ENCODE measurements at regions not wholly inside any gene's neighbourhood (a gene's known extent, or its start where the extent isn't known, plus 50 kb on each side); places are given as distances from the start of the nearest gene placed in this dataset.

DNA sequence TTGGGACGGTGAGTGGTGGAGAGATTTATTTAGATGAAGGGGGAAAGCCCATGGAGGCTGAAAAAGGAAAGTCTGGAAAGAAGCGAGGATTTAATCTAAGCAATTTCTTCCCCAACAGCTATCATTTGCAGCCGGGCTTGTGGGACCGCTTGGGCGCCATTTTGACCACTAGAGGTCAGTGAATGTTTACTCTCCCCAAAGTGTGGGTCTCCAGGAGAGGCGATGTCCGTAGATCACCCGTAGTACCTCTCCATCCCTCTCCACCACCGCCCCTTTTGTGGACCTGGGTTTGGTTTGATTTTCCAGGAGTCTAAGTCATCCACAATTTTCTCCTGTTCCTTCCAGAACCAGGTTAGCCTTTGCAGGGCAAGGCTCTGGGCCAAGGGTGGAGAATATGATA lies 91.2 kb upstream of the PARP11 start:
- no peak for DNase-seq (ENCODE audit: low read depth, low spot score)

DNA sequence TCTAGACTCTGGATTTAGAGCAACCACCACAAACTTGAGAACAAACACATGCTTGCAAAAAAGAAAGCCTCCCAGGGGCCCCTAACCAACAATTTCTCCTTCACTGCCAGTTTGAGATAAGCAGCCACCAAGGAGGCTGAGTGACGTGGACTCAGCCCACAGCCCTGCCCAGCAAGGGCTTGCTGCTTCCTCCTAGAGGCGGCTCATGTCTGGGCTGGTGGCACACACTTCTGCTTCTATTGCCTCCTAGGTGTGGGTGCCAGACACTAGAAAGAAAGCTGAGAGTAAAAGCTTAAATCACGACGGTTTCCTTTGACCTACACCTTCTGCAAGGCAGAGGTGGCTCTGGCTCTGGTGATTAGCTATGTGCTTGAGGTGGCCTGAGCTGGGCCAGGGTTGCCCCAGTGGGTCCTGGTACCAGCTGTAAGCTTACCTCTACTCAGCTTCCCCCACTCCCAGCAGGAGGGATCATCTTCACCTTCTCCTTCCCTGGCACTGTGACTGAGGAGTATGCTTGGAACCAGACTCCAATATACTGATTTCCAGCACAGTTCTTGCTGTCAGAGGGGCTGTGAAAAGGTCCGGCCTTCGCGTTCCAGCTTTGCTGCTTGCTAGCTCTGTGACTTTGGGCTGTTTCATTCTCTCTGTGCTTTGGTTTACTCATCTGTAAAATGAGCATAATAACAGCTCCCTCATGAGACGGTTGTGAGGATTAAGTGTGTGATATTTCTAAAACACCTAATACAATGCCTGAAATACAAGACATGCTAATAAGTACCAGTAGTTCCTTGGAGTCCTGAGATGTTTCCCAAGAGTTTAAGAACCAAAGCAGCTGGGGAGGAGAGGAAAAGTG lies 89.7 kb upstream of the PARP11 start:
- no peak for DNase-seq (ENCODE audit: low read depth, low spot score)

DNA sequence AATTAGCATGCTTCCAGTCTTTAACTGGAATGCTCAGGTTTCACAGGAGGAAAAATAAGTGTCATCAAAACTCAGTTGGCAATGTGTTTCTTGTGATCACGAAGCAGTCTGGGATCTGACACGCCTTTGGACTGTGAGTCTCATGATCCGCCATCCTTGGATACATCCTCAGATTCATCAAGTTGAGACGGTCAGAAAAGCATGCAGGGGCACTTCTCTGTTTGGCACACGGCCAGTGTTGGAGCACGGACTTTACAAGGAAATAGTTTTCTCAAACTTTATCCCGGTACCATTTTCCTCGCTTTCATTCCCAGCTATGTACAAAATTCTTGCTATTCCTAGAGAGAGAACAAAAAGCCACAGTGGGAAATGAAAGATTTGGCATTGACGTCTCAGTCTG lies 88.4 kb upstream of the PARP11 start:
- DNase-seq (ENCODE audit: low read depth, low spot score): no peak

DNA sequence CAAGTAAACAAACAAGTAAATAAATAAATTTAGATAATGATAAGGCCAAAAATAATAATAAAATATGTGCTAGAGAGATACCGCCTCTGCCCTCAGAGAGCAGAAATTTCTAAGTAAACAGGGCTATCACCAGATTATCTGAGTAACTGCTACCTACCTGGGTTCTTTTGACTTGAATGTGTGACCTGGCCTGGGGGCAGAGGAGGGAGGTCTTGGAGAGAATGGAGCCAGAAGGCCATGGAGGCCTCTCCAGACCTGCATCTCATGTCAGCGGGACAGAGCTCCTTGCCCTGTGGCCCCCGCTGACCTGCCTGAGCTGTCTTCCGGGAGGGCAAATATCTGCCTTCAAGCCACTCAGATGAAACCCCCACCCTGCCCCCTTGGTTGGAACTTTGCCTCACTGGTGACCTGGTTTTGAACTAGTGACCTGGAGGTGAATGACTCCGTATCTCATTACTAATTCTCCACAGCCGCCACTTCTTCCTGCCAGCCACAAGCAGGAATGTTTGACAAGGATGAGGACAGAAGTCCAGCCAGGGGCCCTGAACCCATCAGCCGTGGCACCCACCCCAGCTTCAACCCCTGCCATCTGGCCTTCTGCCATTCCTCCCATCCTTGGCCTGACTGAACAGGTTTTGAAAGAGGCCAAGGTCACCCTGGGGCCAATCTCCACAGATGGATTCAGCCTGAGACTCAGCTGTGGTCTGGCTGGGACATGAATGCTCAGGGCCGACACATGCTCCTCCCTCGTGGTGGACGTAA lies 86.8 kb upstream of the PARP11 start:
- no peak for DNase-seq (ENCODE audit: low read depth, low spot score)

DNA sequence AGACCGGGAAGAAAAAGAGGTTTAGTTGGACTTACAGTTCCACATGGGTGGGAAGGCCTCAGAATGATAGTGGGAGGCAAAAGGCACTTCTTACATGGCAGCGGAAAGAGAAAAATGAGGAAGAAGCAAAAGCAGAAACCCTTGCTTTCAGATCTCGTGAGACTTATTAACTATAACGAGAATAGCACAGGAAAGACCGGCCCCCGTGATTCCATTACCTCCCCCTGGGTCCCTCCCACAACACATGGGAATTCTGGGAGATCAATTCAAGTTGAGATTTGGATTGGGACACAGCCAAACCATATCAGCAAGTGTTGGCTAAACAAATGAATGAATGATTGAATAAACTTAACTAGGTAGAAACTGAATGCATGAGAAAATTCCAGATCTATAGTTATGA lies 85.3 kb upstream of the PARP11 start:
- no peak for DNase-seq (ENCODE audit: low read depth, low spot score)

DNA sequence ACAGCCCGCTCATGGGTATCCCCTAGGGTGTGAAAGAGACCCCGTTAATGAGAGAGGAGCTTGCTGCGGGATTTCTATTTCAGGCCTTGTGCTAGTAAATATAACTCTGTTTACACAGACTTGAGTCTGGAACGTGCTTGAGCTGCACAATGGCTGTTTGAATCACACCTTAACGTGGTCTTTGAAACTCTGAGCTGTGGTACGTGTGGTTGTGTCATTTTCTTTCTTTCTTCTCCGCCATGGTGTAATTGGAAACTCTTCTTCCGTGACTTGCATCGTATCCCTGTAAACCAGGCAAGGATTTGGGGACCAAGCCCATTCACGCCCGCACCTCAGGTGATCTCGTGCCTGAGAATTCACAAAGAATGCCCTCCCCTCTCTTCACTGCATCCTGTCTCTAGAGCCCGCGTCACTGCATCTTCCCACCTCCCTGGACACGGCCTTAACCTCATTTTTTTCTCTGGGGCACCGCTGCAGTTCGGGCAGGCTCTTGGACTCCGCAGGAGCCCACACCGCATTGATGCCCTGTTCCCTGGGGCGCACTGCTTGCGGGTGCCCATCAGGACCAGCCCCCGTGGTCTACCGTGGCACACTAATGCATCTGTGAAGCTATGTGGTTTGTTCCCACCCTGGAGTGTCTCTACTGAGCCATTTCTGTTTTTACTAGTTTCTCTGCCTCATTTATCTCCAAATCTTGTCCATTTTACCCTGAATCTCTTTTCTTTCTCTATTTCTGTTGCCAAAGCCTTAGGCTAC lies 78.4 kb upstream of the PARP11 start:
- DNase-seq (ENCODE audit: low read depth, low spot score): no peak

DNA sequence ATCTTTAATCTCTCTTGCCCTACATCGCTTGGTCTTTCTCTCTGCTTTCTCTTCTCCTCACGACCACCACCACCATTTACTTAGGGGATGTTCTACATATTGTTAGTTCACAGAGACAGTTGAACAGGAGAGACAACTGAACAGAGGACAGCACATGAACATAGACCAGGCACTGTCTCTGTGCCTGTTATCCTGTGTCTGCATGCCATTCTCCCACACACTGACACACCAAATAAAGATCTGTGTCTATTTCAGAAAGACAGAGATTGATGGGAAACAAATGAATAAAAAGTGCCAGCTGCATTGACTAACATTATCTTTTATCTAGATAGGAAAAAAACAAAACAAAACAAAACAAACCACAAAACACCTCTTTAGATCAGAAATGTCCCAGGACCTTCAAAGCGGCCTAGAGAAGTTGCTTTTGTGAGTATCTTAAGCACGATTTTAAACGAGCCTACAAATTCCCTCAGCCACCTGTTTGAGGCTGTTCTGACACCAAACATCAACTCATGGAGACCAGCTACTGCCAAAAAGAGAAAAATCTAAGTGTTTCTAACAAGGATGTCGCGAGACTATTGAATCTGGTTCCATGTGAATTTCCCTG lies 77.6 kb upstream of the PARP11 start:
- no peak for DNase-seq (ENCODE audit: low read depth, low spot score)

DNA sequence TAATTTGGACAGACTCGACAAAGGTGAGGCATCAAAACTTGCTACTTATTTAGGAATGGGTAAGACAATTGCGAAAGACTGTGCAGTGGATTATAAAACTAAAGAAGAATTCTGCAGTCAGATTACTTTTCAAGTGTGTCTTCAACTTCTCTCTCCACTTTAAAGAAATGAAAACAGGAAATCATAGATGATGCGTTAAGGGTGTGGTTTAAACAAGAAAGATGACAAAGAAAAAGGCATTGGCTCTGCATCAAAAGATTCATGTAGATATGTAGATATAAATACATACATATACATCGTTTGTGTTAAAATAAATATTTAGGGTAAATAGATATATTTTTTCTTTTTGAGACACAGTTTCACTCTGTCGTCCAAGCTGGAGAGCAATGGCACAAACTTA lies 74.6 kb upstream of the PARP11 start:
- DNase-seq (ENCODE audit: low read depth, low spot score): no peak

DNA sequence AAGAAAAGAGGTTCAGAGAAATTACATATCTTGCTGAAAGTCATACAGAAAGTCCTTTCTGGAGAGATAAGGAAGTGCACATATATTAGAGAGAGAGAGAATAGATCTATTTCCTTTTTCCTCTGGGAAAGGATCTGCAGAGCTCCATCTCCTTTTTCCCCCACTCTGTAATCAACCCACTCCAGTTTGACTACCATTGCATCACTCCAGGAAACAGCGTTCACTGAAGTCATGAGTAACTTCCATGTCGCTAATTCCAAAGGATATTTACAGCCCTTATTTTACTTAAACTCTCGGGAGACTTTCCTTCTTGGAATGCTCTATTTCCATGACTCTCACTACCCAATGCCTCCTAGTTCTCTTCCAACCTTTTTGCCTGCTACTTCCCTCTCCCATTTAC lies 72.5 kb upstream of the PARP11 start:
- DNase-seq (ENCODE audit: low read depth, low spot score): no peak

DNA sequence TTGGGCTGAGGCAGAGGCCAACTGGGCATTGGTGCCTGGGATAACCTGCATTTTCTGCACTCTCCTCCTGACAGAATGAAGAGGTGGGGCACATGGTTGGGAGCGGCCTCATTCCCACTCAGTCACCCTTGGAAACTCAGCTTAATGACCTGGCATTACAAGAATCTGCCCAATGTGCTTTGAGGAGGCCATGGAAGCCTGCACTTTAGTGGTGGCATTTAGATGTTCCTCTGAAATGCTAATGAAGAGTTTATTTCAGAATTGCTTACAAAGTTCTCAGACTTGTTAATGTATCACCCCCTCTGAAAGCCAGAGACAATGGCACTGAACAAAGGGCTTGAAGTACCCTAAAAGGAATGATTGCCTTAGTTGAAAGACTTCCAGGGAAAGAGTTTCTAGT lies 71.4 kb upstream of the PARP11 start:
- no peak for DNase-seq (ENCODE audit: low read depth, low spot score)

DNA sequence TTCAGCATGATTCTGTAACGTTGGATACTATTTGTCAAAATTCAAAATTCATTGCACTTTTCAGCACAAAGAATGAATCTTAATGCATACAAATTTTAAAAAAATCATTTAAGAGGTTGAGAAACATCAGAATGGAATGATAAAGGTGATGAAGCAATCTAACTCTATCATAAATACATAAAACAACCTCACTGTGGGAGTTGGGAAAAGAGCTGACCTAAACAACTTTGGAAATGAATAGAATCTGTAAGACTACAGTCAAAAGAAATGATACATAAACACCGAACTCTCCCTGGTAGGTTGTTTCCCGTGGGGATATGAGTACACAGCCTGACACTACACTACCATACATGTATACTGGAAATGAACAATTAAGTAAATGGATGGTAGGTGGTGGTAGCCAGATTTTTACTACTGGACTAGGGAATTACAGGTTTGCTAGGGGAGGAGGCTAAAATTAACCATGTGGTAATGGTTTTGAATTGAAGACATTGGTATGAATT lies 64.9 kb upstream of the PARP11 start:
- no peak for DNase-seq (ENCODE audit: low read depth, low spot score)

DNA sequence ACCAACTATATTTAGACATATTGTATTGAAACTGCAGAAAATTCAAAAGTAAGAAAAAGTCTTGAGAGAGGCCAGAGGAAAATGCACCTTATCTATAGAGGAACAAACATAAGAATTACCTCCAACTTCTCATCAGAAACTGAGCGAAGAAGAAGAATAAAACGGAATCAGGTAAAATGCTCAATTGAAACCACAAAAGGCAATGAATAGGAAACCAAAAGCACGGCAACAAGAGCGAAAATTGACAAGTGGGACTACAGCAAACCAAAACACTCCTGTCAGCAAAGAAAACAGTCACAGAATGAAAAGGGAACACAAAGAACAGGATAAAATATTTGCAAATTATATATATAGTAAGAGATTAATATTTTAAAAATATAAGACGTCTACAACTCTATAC lies 61.9 kb upstream of the PARP11 start:
- no peak for DNase-seq (ENCODE audit: low read depth, low spot score)

DNA sequence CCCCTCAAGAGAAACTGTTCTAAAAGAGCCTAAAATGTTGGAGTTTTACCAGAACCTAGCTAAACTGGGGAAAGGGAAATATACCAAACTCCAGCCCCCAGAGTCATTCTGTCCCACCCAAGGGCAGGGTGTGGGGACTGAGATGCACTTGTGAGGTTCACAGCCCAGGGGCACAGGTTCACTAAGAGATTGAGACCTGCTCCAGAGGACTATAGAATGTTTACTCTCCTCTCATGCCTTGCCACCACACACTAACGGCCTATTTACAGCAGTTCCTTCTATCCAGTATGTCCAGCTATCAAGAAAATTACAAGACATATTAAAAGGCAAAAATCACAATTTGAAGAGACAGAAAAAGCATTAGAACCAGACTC lies 60.6 kb upstream of the PARP11 start:
- DNase-seq (ENCODE audit: low read depth, low spot score): no peak

DNA sequence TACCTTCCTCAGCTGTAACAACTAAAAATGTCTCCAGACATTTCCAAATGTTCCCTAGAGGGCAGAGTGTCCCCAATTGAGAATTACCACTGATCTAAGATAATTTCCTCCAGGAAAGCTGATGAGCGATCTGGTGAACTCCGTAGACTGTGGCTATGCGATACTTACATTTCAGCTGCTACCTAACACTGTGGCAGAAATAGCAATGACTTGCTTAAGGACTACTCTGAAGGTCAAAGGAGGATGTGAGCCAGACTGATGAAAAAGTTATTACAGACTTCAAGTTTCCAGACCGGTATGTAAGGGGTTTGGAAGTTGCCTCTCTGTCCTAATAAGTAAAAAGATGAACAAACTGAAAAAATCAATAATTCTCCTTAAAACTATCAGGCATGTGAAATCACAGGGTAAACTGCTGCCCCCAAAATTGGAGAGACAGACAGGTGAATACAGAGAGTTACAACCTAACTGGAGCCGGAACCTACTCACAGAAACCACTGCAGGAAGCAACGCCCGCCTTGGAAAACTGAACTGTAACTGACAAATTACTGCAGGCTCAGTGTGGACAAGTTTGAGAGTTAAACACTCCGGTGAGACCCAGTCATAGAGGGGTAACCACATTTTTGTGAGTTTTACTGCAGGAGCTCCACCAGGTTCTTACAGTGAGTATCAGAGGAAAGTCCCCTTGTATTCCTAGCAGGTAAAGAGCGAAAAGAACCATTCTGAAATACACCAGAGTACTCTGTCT lies 60.0 kb upstream of the PARP11 start:
- no peak for DNase-seq (ENCODE audit: low read depth, low spot score)

DNA sequence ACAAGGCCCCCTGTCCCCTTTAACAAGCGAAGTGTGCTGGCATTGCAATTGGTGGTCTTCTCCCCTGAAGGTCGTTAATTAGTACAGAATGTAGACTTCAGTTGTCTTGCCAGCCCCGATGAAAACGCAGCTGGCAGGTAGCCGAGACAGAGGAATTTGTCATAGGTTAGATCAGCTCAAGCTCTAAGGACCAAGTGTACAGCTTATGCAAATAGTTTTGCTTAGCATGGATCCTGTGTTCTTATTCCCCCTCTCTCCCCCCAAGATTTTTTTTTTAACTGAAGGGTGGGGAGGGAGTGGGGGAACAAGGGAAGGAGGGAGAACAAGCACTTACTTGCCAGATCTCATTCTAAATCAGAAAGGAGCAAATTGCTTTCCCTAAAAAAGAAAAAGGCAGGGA lies 58.6 kb upstream of the PARP11 start:
- no peak for DNase-seq (ENCODE audit: low read depth, low spot score)

DNA sequence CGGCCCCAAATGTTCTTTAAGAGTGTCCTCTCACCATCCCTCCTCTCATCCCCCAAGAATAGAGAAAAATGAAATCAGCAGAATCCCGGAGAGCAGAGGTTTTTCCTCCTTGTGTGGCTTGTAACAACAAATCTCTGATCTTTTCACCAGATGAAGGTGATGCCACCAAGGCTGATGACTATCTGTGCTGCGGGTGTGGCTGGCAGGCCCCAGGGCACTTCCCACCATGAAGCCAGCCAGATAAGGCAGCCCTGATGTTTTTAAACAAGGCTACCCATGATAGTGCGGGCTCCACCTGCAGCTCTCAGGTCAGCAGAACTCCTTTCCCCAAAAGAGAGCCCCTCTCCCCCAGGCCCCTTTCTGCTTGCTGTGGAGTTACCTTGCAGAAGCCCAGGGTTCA lies 58.0 kb upstream of the PARP11 start:
- DNase-seq (ENCODE audit: low read depth, low spot score): no peak

DNA sequence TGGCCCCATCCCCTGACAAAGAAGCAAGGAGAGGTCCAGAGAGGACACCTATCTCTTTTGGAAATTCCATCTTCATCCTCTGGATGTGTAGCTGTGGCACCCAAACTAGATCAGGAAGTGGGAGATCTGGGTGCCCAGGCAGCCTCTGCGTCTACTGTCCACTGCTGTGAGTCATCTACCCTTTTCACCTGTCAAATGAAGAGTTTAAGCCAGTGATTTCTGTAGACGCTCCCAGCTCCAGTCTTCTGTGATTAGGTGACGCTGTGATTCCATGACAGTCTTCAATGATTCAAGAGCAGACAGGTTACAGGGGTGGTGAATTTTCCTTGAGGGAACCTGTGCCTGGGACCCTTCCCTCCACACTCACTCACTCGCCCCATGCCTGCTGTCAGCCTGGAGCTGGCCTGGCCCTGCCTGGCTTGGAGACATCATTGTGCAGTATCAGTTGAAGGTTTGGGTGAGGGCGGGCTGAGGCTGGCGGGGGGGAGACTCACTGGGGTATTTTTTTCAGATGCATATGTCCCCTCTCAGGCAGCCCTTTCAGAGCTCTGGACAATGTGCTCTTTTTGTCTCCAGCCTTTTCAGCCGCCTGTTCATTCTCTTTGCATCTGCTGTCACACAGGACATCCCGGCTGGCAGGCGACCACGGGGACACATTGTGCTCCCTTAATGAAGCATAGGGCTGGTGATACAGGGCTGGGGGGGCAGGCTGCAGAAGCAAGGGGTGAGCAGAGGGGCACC lies 56.8 kb upstream of the PARP11 start:
- DNase-seq (ENCODE audit: low read depth, low spot score): no peak

DNA sequence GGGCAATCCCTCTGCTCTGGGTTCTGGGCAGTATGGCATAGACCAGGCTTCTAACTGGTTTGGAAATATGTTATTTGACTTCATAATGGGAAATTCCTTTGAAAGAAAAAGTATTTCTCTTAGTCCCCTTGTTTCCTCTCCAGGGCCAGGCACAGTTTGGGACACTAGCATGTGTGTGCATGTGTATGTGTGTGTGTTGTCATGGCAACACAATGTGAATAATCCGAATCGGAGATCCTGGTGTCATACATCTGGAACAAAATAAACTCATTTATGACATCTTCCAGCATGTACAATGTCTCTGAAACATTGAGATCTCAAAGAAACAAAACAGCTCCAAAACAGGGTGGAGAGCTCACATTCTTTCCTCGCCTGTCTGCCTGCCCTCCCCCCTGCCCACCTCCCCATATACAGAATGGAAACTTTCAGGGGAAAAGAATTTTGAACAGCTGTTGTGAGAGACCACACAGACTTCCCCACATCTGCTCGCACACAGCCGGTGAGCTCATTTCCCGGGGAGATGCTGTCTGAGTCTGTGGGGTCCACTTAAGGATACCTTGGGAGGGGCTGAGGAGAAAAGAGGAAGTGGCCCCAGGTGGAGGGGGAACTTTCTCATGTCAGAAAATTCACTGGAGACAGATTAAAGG lies 55.5 kb upstream of the PARP11 start:
- no peak for DNase-seq (ENCODE audit: low read depth, low spot score)

DNA sequence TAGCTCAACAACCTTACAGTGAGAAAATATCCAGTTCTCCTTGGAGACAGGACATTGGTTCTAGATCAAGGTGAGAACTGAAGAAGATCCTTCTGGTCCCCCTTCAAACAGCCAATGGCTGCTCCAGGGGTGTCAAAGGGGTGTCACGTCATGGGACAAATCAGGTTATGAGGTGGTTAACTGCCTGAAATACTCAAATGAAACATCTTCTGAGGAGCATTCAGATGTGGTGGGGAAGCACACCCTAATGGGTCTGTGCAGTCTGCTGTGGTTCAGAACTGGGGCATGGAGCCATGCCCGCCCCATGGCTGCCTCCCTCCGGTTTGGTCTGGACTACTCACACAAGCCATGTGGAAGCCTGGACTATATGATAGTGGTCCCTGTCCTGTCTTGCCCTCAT lies 52.4 kb upstream of the PARP11 start:
- DNase-seq (ENCODE audit: low read depth, low spot score): no peak

DNA sequence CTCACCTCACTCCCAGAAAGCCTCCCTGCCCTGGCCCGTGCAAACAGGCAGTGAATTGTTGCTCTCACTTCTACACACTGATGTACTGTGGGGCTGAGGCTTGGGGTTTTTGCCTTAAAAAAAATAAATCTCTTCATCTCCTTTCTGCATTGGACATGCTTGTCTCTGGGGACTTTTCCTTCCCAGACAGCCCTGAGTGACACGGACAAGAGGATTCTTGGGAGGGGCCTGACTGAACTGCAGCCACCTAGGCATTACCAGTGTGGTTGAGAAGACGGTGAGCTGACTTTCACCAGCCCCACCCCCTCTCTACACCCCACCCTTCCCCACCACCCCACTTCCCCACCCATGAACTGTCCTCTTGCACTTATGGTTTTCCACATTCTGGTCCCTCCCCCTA lies 51.6 kb upstream of the PARP11 start:
- DNase-seq (ENCODE audit: low read depth, low spot score): no peak
